ENCODE measurements at regions not wholly inside any gene's neighbourhood (a gene's known extent, or its start where the extent isn't known, plus 50 kb on each side); places are given as distances from the start of the nearest gene placed in this dataset. TPM values are rescaled to one million over a fixed set of nuclear protein-coding genes. Genes with fewer than 3 reads are reported as not detected.

DNA sequence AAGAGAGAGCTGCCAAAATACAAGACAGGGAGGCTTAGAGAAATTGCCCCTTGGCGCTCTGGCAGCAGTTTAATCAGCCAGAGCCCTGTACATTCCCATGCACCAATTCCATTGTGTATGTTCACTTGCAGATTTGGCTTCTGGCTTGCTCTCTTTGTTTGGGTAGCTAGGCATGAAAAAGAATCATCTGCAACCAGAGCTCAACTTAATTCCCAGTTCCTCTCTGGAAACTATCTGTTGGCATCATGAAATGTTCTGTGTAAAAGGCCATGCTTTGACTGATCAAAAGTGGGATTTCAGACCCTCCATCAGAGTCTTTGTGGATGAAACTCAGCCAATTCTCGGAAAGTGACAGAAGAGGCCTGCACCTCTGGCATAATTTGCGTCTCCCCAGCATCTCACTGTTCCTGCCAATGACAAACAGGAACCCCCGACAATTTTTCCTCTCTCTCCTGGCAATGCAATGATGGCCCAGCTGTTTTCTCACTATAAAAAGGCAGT lies 53.8 kb upstream of the RAD23B start:
- DNase-seq (peak; percentile 61 to 77 (median 67)), ATAC-seq (ENCODE audit: insufficient read depth, low FRiP score) (no peak)
- no peak overlapping the region for H3K27ac ChIP-seq (ENCODE audit: low read depth in 1 of 2, low read length in 1 of 2)
- H3K4me1 ChIP-seq (ENCODE audit: control insufficient read depth in 5 of 5, insufficient read depth in 5 of 5, low read length in 5 of 5), result peaks cover 0 to 26% (median 8%) of the 10 kb centered on the region in 5 donors
- no peaks in the 10 kb centered on the region for H3K9me3 ChIP-seq (ENCODE audit: control insufficient read depth in 4 of 4, insufficient read depth in 3 of 4, low read length in 3 of 4)
- no peaks in the 10 kb centered on the region for H3K27me3 ChIP-seq (ENCODE audit: control insufficient read depth in 3 of 3, insufficient read depth in 3 of 3, low read length in 2 of 3)
- H3K4me3 ChIP-seq, result no peak overlapping the region
- no peak overlapping the region for H3K9ac ChIP-seq (ENCODE audit: insufficient read depth in 1 of 2, low read length in 2 of 2)
- WGBS, 2 donors, result 70 to 86% methylated on average over 4 of the region's 4 CpGs
- H3K36me3 ChIP-seq (ENCODE audit: control insufficient read depth in 4 of 4, insufficient read depth in 4 of 4, low read length in 4 of 4), result no peaks in the 10 kb centered on the region
- TF ChIP-seq, protein P1, sequence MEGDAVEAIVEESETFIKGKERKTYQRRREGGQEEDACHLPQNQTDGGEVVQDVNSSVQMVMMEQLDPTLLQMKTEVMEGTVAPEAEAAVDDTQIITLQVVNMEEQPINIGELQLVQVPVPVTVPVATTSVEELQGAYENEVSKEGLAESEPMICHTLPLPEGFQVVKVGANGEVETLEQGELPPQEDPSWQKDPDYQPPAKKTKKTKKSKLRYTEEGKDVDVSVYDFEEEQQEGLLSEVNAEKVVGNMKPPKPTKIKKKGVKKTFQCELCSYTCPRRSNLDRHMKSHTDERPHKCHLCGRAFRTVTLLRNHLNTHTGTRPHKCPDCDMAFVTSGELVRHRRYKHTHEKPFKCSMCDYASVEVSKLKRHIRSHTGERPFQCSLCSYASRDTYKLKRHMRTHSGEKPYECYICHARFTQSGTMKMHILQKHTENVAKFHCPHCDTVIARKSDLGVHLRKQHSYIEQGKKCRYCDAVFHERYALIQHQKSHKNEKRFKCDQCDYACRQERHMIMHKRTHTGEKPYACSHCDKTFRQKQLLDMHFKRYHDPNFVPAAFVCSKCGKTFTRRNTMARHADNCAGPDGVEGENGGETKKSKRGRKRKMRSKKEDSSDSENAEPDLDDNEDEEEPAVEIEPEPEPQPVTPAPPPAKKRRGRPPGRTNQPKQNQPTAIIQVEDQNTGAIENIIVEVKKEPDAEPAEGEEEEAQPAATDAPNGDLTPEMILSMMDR (IDR thresholded peaks at IDR 0.05; ENCODE audit: control extremely low read depth, extremely low read depth), result no peak

Small RNAs in the stretch of these regions (small RNA-seq; reads per million reads assigned to genes)
- gene AL807761.1 (ENCODE audit: low replicate concordance), result not detected

Measured in lung (tissue), 12 donors.